Raji (cell line): ENCODE measurements at regions not wholly inside any gene's neighbourhood (a gene's known extent, or its start where the extent isn't known, plus 50 kb on each side); places are given as distances from the start of the nearest gene placed in this dataset.

Experiments used
- POLR2A ChIP-seq: IDR thresholded peaks from 2 replicates; pipeline ENCODE4 v1.6.1; 2011; ENCODE audit warnings: low read depth, low read length, control low read depth; ENCODE audit not compliant: insufficient read depth

GRCh38 chr4:82126512-82127040 is 247.2 kb downstream of the HNRNPD start:
- TF ChIP-seq POLR2A = no peak

DNA sequence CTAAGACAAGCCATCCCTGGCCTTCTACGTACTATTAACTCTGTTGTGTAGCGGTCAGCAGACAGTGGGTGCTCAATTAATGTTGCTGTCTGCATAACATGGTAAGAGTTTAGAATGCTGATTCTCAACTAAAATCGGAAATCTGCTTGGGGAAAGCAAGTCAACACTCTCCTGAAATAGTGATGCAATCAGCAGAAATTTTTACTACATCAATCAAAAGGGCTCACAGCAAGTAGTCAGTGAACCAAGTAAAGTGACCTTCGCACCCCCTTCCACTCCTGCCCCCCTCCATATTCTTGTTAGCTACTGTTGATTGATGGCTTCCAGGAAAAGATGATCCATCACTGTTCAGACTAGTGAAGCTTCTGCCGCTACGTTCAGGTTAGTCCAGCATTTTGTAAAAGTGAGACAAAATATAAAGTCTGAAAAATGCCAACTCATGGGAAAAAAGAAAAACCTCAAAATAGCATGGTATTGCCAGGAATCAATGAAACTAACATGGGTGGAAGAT is 247.9 kb downstream of the HNRNPD start:
- no peak for TF ChIP-seq POLR2A

DNA sequence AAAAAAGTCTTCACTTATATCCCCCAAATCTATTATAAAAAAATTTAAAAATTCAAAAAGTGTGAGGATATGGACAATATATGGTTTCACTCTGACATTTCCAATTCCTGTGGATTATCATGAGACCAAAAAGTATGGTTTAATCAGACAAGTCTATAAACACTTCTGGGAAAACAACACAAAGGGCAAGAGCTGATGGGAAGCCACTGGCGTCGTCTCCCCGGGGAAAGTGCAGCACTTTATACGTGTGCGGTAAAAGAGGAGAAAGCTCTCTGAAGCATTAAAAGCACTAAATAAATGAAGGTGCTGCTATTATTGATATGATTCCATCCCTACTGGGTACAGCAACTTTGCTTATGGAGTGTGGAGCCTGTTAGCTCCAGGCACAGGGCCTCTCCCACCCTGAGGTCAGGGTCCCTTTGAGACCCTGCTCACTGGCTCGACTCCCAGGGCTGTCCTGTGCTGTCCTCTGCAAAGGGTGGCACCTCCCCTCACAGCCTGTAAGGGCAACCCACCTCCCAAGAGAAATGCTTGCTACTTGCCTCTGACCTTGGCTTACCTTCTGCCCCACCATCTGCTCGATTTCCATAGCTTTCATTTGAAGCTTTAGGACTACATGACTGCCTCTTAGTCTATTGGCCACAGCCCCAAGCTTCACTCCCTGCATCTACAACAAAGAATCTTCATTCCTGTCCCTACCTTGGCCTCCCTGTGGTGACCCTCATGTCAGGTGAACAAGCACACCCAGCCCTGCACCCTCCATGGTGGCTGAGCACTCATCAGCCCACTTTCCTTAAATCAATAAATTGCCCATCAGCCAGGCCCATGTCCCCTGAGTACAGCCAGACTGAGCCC is 248.6 kb downstream of the HNRNPD start:
- TF ChIP-seq POLR2A = no peak

- no peak for TF ChIP-seq POLR2A
Observed at GRCh38 chr4:82124365-82124764, 249.4 kb downstream of the HNRNPD start.

DNA sequence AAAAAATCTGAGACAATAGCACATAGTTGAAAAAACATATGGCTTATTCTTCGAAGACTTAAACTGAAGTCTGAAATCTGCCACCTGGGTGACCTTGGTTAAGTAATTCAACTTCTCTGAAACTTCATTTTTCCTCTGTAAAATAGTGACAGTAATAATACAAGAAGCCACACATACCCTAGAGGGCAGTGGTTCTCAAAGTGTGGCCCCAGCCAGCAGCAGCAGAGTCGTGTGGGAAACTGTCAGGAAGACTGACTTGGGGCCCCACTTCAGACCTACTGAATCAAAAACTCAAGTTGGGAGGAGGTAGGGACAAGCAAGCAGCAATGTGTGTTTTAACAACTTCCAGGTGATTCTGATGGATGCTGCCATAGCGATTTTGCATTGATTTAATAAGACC is 249.9 kb downstream of the HNRNPD start:
- TF ChIP-seq POLR2A = no peak

- TF ChIP-seq POLR2A = no peak
Observed at GRCh38 chr4:82108506-82108905, 265.3 kb downstream of the HNRNPD start.

DNA sequence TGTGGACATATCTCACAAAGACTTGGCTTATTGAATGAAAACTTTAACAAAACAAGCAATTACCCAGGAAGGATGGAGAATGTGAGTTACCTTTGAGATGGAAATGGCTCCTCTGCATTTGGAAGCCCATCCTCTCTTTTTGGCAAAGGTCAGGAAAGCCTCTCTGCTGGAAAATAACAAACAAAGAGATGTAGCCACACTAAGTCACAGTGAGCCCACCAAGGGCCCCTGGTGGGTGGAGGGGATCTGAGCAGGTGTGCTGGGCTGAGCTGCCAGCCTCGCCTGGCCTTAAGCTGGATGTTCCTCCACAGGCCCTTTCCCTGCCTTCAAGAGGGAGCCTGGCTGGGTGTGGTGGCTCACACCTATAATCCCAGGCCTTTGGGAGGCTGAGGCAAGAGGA is 269.2 kb downstream of the HNRNPD start:
- no peak for TF ChIP-seq POLR2A

GRCh38 chr4:82099928-82100579 is 273.7 kb downstream of the HNRNPD start:
- TF ChIP-seq POLR2A = no peak

DNA sequence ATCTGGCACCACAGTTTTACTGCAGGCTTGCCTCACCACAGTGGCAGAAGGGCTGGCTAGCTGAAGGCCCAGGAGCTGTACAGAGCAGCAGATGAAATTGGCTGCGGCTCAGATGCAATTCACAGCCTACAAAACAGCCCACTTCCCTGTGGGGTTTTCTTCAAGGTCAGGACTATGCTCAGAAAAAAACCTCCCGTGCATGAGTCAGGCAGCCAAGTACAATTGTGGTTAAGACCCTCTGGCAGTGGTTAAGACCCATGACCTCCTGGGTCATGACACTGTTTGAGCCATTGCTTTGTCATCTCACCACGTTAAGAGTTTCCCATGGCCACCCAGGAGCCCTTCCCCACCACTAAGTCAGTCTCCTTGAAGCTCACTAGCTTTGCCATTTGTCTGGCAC is 276.3 kb downstream of the HNRNPD start:
- TF ChIP-seq POLR2A = no peak

DNA sequence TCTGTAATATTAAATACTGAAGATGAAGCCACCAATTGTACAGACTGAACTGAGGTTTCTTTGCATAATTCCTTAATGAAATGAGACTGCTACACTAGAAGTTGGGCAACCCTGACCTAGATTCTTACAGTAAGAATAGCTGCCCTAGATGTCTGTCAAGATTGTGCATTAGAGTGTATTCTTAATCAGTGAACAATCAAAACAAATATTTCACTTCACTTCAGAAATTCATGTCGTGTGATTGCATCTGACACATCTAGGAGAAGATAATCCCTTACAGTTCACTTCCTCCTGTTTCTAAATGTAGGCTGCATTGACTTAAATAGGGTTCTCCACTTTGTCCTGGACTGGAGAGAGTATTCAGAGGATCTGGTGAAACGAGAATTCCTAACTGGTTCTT is 283.1 kb downstream of the HNRNPD start:
- TF ChIP-seq POLR2A = no peak

GRCh38 chr4:82084747-82085146 is 289.0 kb downstream of the HNRNPD start:
- no peak for TF ChIP-seq POLR2A

DNA sequence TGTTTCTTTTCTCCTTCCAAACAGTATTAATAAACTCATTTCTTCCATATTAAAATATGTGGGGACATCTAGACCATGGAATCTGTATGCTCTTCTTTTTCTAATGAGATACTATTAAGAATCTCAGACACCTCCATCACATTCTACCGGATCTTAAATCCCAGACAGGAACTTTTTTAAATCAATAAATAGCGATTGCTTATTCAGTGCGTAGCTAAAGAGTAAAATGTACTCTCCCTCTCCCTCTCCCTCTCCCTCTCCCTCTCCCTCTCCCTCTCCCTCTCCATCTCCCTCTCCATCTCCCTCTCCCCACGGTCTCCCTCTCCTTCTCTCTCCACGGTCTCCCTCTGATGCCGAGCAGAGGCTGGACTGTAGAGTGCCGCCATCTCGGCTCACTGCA is 297.0 kb downstream of the HNRNPD start:
- no peak for TF ChIP-seq POLR2A

GRCh38 chr4:82076359-82076758 is 297.4 kb downstream of the HNRNPD start:
- TF ChIP-seq POLR2A = no peak

DNA sequence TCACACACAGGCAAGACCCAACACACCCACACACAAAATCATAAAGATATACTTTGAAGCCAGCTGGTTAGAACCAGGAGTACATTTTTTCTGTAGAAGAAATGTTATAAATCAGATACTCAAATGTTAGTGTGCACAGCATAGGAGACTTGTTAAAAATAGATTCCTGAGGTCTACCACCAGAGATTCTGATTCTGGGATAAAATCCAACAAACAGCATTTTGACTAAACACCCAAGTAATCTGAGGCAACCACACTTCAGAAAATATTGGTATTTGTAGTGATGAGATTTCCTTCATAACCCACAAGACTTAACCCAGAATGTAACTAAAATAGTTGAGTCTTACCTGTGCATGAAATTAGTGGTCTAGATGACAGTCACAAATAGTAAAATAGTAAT is 301.8 kb downstream of the HNRNPD start:
- no peak for TF ChIP-seq POLR2A

DNA sequence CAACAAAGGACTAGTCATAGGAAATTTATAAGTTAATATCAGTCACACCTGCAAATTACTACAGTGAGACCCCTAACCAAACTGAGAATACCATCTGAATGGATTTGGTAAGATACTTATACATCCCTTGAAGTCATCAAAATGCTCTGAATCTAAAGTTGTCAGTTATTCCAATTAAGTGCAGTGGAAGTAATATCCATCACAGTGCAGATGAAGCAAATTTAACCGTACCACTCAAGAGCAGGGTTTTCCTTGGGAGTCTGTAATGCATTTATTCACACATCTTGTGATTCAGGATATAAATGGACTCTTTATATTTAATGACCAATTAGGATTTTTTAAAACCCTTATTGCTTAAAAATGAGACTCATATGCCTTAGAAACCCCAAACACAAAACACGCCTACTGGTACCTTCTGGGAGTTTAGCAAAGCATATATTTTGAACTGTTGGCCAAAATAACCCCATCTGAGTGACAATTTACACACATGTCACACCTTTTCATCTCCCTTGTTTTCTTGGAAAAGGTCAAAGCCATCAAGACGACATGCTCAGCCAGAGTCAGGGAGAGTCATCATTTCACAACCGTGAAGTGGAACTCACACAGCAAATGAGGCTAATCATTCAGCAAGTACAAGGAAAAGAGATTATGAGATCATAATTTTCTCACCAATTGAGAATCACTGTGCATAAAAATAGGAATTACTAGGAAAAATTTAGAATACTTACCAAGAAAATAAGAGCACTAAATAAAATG is 303.7 kb downstream of the HNRNPD start:
- no peak for TF ChIP-seq POLR2A

- no peak for TF ChIP-seq POLR2A
Observed at GRCh38 chr4:82063017-82063416, 310.8 kb downstream of the HNRNPD start.

GRCh38 chr4:82057990-82058544 is 315.7 kb downstream of the HNRNPD start:
- no peak for TF ChIP-seq POLR2A
